ENCODE measurements at regions not wholly inside any gene's neighbourhood (a gene's known extent, or its start where the extent isn't known, plus 50 kb on each side); places are given as distances from the start of the nearest gene placed in this dataset.

GRCh38 chr14:87306409-87307168, 686.4 kb downstream of the GALC start:
- CTCF ChIA-PET: no interaction called here
- no peak overlapping the region for H3K4me2 ChIP-seq (ENCODE audit: control insufficient read depth, insufficient read depth)

More at GRCh38 chr14:87306409-87307168, 686.4 kb downstream of the GALC start:
- intact Hi-C loops (cut with micrococcal nuclease; ENCODE audit: unreplicated experiment): no loop called here
- H3K36me3 ChIP-seq (ENCODE audit: control insufficient read depth in 2 of 2, insufficient read depth in 2 of 2, low read length in 1 of 2): no peaks in the 10 kb centered on the region
- DNase-seq (ENCODE audit: low read depth, low spot score) (no peak), ATAC-seq (no peak), FAIRE-seq (no peak)
- TF ChIP-seq RFX5 (IDR thresholded peaks at IDR 0.05; ENCODE audit: low read depth, low read length): no peak
- no peak for TF ChIP-seq ZNF622 (IDR thresholded peaks at IDR 0.05)
- no peak for TF ChIP-seq TCF12 (IDR thresholded peaks at IDR 0.05; ENCODE audit: low read depth, low read length)
- TF ChIP-seq SREBF1 (IDR thresholded peaks at IDR 0.05; ENCODE audit: low read length): no peak
- no peak for TF ChIP-seq ATF7 (IDR thresholded peaks at IDR 0.05; ENCODE audit: low read depth)
- TF ChIP-seq RAD21 (IDR thresholded peaks at IDR 0.05; ENCODE audit: insufficient read depth, low read depth, low read length): no peak
- TF ChIP-seq ZNF274 (IDR thresholded peaks at IDR 0.05; ENCODE audit: insufficient read depth, insufficient read length): no peak
- no peak for TF ChIP-seq MEF2B (IDR thresholded peaks at IDR 0.05; ENCODE audit: partially characterized antibody, poor library complexity, severe bottlenecking)
- no peak for TF ChIP-seq ASH2L (IDR thresholded peaks at IDR 0.05; ENCODE audit: borderline replicate concordance, low read depth)
- no peak for TF ChIP-seq BHLHE40 (IDR thresholded peaks at IDR 0.05; ENCODE audit: borderline replicate concordance in 1 of 2, low read depth in 2 of 2, low read length in 1 of 2)
- TF ChIP-seq IRF4 (IDR thresholded peaks at IDR 0.05; ENCODE audit: low read depth, low read length): no peak
- TF ChIP-seq FOS (IDR thresholded peaks at IDR 0.05; ENCODE audit: borderline replicate concordance, extremely low read depth, insufficient read length): no peak
- TF ChIP-seq SIN3A (IDR thresholded peaks at IDR 0.05; ENCODE audit: low read depth, low read length): no peak
- TF ChIP-seq ATF3 (IDR thresholded peaks at IDR 0.05; ENCODE audit: borderline replicate concordance, extremely low read depth, low read depth, low read length): no peak
- no peak for TF ChIP-seq MTA2 (IDR thresholded peaks at IDR 0.05; ENCODE audit: low read depth)
- no peak for TF ChIP-seq MTA3 (IDR thresholded peaks at IDR 0.05; ENCODE audit: borderline replicate concordance, low read length)
- TF ChIP-seq NR2C2 (IDR thresholded peaks at IDR 0.05; ENCODE audit: borderline replicate concordance, control insufficient read depth, insufficient read length, low read depth): no peak
- POLR2A ChIA-PET: no interaction called here
- H2AFZ ChIP-seq (ENCODE audit: control insufficient read depth, low read depth, low read length): no peak overlapping the region
- H3K4me3 ChIP-seq: no peak overlapping the region
- RAD21 ChIA-PET (ENCODE audit: unreplicated experiment): no interaction called here
- H3K79me2 ChIP-seq (ENCODE audit: control insufficient read depth, insufficient read depth, low read length): no peaks in the 10 kb centered on the region
- no peaks in the 10 kb centered on the region for H3K27me3 ChIP-seq (replicated peaks in 1 of 2; ENCODE audit: control insufficient read depth in 2 of 2, insufficient read depth in 2 of 2, low read length in 1 of 2)
- 0% methylated on average over 1 of the region's 1 CpG for WGBS (ENCODE audit: insufficient coverage, insufficient replicate concordance, low lambda C conversion rate, missing lambda C conversion rate)
- in situ Hi-C loops (cut with MboI): no loop called here
- SMC1A ChIA-PET (ENCODE audit: uncharacterized antibody, unreplicated experiment): no interaction called here
- H3K9ac ChIP-seq (ENCODE audit: control insufficient read depth, insufficient read depth, low read length): no peak overlapping the region
- no peaks in the 10 kb centered on the region for H3K4me1 ChIP-seq (ENCODE audit: control insufficient read depth, insufficient read depth, low read length)
- no peaks in the 10 kb centered on the region for H4K20me1 ChIP-seq (ENCODE audit: control insufficient read depth, insufficient read depth)
- H3K27ac ChIP-seq (ENCODE audit: control insufficient read depth, insufficient read depth): no peak overlapping the region
- no peaks in the 10 kb centered on the region for H3K9me3 ChIP-seq (replicated peaks; ENCODE audit: control insufficient read depth, insufficient read depth, low read length)
- BruUV-seq (replicated peaks): no TSS peak
